ENCODE measurements at regions not wholly inside any gene's neighbourhood (a gene's known extent, or its start where the extent isn't known, plus 50 kb on each side); places are given as distances from the start of the nearest gene placed in this dataset.

DNA sequence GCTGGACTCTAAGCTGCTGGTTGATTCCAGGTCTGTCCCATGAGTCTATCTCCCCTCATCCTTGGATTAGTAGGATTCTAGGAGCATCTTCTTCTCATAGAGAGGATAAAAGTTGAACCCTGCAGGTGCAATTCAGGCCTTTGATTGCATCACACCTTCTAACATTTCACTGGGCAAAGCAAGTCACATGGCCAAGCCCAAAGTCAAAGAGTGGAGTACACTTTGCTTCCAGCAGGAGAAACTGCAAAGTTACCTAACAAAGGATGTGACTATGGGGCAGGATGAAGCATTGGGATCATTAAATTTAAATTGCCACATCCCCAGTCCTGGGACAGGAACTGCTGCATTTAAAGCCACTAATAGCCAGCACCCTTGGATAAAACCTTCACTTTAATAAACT lies 51.0 kb upstream of the EGFLAM start:
- H3K27me3 ChIP-seq (ENCODE audit: control insufficient read depth in 2 of 2, insufficient read depth in 2 of 2, low read length in 2 of 2) = peaks cover 0 to 2% of the 10 kb centered on the region in 2 donors
- no peak overlapping the region for H3K4me3 ChIP-seq (replicated peaks in 1 of 3; ENCODE audit: low read depth in 2 of 3, low read length in 3 of 3)
- DNase-seq = no peak
- H3K9me3 ChIP-seq (replicated peaks in 1 of 2; ENCODE audit: control insufficient read depth in 1 of 2, insufficient read depth in 1 of 2, low read length in 2 of 2) = no peaks in the 10 kb centered on the region
- Mint-ChIP-seq H3K9me3 (peaks cover 0 to 3% (median 0%) of the 10 kb centered on the region in 7 donors), H3K4me1 (no peaks in the 10 kb centered on the region), H3K27ac (no peak overlapping the region), H3K4me3 (no peak overlapping the region), H3K27me3 (ENCODE audit: low read depth in 3 of 3) (peaks cover 2 to 15% (median 8%) of the 10 kb centered on the region in 3 donors), H3K36me3 (no peaks in the 10 kb centered on the region)
- H3K4me2 ChIP-seq (replicated peaks; ENCODE audit: extremely low read depth, low read length, poor library complexity, severe bottlenecking) = no peak overlapping the region
- intact Hi-C loops (cut with micrococcal nuclease) = no loop called here
- H3K79me2 ChIP-seq (ENCODE audit: insufficient read depth, low read length) = no peaks in the 10 kb centered on the region
- H2AFZ ChIP-seq (ENCODE audit: insufficient read depth, low read depth, low read length, poor library complexity, severe bottlenecking) = no peak overlapping the region
- H3K9ac ChIP-seq (ENCODE audit: insufficient read depth, low read length, poor library complexity, severe bottlenecking) = no peak overlapping the region
- no peak overlapping the region for H3K27ac ChIP-seq (ENCODE audit: low read depth in 1 of 2, low read length in 2 of 2)
- TF ChIP-seq, protein P1, sequence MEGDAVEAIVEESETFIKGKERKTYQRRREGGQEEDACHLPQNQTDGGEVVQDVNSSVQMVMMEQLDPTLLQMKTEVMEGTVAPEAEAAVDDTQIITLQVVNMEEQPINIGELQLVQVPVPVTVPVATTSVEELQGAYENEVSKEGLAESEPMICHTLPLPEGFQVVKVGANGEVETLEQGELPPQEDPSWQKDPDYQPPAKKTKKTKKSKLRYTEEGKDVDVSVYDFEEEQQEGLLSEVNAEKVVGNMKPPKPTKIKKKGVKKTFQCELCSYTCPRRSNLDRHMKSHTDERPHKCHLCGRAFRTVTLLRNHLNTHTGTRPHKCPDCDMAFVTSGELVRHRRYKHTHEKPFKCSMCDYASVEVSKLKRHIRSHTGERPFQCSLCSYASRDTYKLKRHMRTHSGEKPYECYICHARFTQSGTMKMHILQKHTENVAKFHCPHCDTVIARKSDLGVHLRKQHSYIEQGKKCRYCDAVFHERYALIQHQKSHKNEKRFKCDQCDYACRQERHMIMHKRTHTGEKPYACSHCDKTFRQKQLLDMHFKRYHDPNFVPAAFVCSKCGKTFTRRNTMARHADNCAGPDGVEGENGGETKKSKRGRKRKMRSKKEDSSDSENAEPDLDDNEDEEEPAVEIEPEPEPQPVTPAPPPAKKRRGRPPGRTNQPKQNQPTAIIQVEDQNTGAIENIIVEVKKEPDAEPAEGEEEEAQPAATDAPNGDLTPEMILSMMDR (IDR thresholded peaks at IDR 0.05) = no peak
- H3K36me3 ChIP-seq (replicated peaks in 1 of 2; ENCODE audit: control insufficient read depth in 1 of 2, insufficient read depth in 2 of 2, low read length in 2 of 2) = no peaks in the 10 kb centered on the region
- H3K4me1 ChIP-seq (ENCODE audit: control insufficient read depth in 1 of 2, insufficient read depth in 2 of 2, low read length in 2 of 2) = no peaks in the 10 kb centered on the region
- no peaks in the 10 kb centered on the region for H4K20me1 ChIP-seq (ENCODE audit: insufficient read depth, low read length)

DNA sequence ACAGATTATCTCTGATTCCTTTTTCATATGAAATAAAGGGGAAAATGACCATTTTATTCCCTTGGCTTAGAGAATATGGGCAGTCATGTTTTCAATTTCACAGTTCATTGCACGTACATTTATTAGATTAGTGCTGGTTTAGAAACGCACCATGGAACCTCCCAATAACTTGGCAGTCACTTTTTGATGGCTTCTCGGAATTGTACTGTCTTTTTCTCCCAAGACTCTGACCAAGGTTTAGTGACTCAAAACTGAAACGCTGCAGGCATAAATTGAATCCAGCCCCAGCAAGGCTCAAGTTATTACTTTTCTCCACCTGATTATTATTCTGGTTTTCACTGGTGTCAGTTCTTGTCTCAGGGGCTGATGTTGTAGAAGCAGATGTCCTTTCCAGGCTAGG lies 55.6 kb upstream of the EGFLAM start:
- DNase-seq = no peak
- Histone ChIP-seq H2AFZ (ENCODE audit: insufficient read depth, low read depth, low read length, poor library complexity, severe bottlenecking) (no peak overlapping the region), H3K4me3 (replicated peaks in 1 of 3; ENCODE audit: low read depth in 2 of 3, low read length in 3 of 3) (no peak overlapping the region), H4K20me1 (ENCODE audit: insufficient read depth, low read length) (no peaks in the 10 kb centered on the region), H3K36me3 (replicated peaks in 1 of 2; ENCODE audit: control insufficient read depth in 1 of 2, insufficient read depth in 2 of 2, low read length in 2 of 2) (no peaks in the 10 kb centered on the region), H3K9ac (ENCODE audit: insufficient read depth, low read length, poor library complexity, severe bottlenecking) (no peak overlapping the region), H3K9me3 (replicated peaks in 1 of 2; ENCODE audit: control insufficient read depth in 1 of 2, insufficient read depth in 1 of 2, low read length in 2 of 2) (no peaks in the 10 kb centered on the region), H3K4me1 (ENCODE audit: control insufficient read depth in 1 of 2, insufficient read depth in 2 of 2, low read length in 2 of 2) (no peaks in the 10 kb centered on the region), H3K4me2 (replicated peaks; ENCODE audit: extremely low read depth, low read length, poor library complexity, severe bottlenecking) (no peak overlapping the region), H3K27me3 (ENCODE audit: control insufficient read depth in 2 of 2, insufficient read depth in 2 of 2, low read length in 2 of 2) (peaks cover 2% of the 10 kb centered on the region in 2 donors), H3K79me2 (ENCODE audit: insufficient read depth, low read length) (no peaks in the 10 kb centered on the region), H3K27ac (ENCODE audit: low read depth in 1 of 2, low read length in 2 of 2) (no peak overlapping the region)
- no peak overlapping the region for H3K27ac Mint-ChIP-seq
- H3K4me1 Mint-ChIP-seq = no peaks in the 10 kb centered on the region
- peaks cover 0 to 11% (median 0%) of the 10 kb centered on the region in 7 donors for H3K9me3 Mint-ChIP-seq
- WGBS (ENCODE audit: insufficient coverage) = 80% methylated on average over 3 of the region's 4 CpGs
- H3K36me3 Mint-ChIP-seq = no peaks in the 10 kb centered on the region
- TF ChIP-seq, protein P1 (IDR thresholded peaks at IDR 0.05) = no peak
- no peak overlapping the region for H3K4me3 Mint-ChIP-seq
- intact Hi-C loops (cut with micrococcal nuclease) = no loop called here
- H3K27me3 Mint-ChIP-seq (ENCODE audit: low read depth in 3 of 3) = peaks cover 0 to 9% (median 7%) of the 10 kb centered on the region in 3 donors

Measured in CD14-positive monocyte (primary cell).